ENCODE measurements at regions not wholly inside any gene's neighbourhood (a gene's known extent, or its start where the extent isn't known, plus 50 kb on each side); places are given as distances from the start of the nearest gene placed in this dataset.

DNA sequence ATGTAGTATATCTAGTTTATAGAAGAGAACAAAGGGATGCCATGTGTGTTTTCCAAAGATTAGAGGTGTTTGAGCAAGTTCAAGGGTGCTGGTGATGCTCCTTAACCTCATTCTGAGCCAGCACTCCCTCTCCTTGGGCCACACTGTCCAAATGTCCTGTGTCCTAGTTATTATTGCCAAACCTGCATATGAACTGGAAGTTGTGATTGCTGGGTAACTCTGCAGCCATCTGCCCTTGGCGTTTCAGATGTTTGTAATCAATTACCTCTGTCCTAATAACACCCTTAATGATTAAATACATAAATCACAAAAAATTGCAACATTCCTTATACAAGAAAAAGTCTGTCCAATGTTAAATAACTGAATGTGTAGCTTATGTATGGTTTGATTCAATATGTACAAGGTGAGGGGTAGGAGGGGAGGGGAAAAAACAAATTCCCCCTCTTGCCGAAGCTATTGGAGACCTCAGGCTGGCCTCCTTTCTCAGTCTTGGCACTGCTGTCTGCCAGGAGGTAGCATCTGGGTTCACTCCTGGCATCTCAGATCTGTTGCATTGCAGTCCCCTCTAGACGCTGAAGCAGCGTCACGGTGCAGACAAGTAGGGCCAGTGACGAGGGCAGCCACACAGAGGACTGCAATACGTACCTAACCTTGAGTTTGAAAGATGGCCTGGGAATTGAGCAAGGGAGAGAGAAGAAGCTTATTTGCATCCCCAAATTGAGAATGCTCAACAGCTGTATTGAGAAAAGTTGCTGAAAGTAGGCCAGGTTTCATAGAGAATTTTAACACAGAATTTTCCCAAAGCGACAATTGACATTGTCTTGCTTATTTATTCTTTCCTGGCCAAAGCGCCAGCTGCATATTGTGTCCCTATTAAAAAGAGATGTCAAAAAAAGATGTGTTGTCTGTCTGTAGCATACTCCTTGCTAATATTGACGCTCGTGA, 89.6 kb upstream of the ARHGAP32 start:
- no peaks in the 10 kb centered on the region for H3F3A ChIP-seq (ENCODE audit: control insufficient read depth, insufficient read depth)

DNA sequence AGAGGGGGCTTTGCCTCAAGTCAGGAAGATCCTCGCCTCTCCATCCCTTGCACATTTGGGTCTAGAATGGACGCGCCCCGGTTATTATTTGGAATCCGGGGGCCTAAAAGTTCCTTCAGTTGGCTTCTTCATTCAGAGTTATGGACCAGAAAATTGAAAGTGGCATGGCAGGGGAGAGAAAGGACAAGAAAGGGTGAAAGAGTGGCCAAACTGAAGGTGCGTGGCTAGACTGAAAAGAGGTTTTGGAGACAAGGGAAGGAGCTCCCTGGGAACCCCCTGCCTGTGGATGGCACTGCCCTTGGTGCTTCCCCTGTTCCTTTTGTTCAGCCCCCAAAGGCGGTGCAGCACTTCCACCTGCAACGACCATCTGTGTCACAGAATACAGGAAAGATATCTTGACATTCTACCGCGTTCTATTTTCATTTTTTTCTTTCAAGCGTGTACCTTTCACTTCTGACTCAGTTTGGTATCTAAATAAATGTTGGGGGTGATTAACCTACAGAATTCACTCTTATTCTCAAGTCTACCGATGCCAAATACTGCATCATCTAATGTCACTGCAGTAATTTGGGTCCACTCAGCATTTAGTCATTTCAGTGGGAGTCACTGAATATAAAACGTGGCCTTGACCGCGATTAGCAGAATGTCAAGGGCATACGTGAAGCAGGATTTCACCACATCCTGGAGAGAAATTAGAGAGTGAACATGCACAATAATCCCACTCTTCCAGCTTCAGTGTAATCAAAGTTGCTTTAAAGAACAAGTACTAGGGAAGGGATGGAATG, 88.1 kb upstream of the ARHGAP32 start:
- Histone ChIP-seq H3K79me2 (ENCODE audit: control insufficient read depth, low read length) (no peaks in the 10 kb centered on the region), H3K9me2 (replicated peaks; ENCODE audit: control insufficient read depth, low read length) (no peaks in the 10 kb centered on the region), H3K27ac (ENCODE audit: low read depth, low read length) (no peak overlapping the region), H3K4me1 (ENCODE audit: control insufficient read depth, low read length) (no peaks in the 10 kb centered on the region), H3K4me3 (ENCODE audit: low read length) (no peak overlapping the region), H3K4me2 (ENCODE audit: low read length) (no peak overlapping the region), H3K9me3 (ENCODE audit: control insufficient read depth, insufficient read depth, low read length) (no peaks in the 10 kb centered on the region), H4K20me1 (ENCODE audit: control insufficient read depth, insufficient read depth, low read depth, low read length) (no peaks in the 10 kb centered on the region), H3F3A (ENCODE audit: control insufficient read depth, insufficient read depth) (no peaks in the 10 kb centered on the region), H3K36me3 (ENCODE audit: control insufficient read depth, low read length) (no peaks in the 10 kb centered on the region), H3K27me3 (ENCODE audit: control insufficient read depth, low read length) (peaks cover 10% of the 10 kb centered on the region)
- no peak for TF ChIP-seq CTCF (IDR thresholded peaks at IDR 0.05; ENCODE audit: low read depth, low read length, poor library complexity, severe bottlenecking)
- TF ChIP-seq EZH2phosphoT487 (IDR thresholded peaks at IDR 0.05; ENCODE audit: borderline replicate concordance, low read length), result no peak

More for the DNA sequence above, 89.6 kb upstream of the ARHGAP32 start:
- no peaks in the 10 kb centered on the region for H3K9me3 ChIP-seq (ENCODE audit: control insufficient read depth, insufficient read depth, low read length)
- no peaks in the 10 kb centered on the region for H3K36me3 ChIP-seq (ENCODE audit: control insufficient read depth, low read length)
- no peaks in the 10 kb centered on the region for H3K4me1 ChIP-seq (ENCODE audit: control insufficient read depth, low read length)
- no peaks in the 10 kb centered on the region for H4K20me1 ChIP-seq (ENCODE audit: control insufficient read depth, insufficient read depth, low read depth, low read length)
- H3K27me3 ChIP-seq (ENCODE audit: control insufficient read depth, low read length), result peaks cover 10% of the 10 kb centered on the region
- no peak for TF ChIP-seq CTCF (IDR thresholded peaks at IDR 0.05; ENCODE audit: low read depth, low read length, poor library complexity, severe bottlenecking)
- H3K9me2 ChIP-seq (replicated peaks; ENCODE audit: control insufficient read depth, low read length), result no peaks in the 10 kb centered on the region
- no peaks in the 10 kb centered on the region for H3K79me2 ChIP-seq (ENCODE audit: control insufficient read depth, low read length)
- no peak overlapping the region for H3K4me2 ChIP-seq (ENCODE audit: low read length)
- no peak overlapping the region for H3K4me3 ChIP-seq (ENCODE audit: low read length)
- no peak overlapping the region for H3K27ac ChIP-seq (ENCODE audit: low read depth, low read length)

DNA sequence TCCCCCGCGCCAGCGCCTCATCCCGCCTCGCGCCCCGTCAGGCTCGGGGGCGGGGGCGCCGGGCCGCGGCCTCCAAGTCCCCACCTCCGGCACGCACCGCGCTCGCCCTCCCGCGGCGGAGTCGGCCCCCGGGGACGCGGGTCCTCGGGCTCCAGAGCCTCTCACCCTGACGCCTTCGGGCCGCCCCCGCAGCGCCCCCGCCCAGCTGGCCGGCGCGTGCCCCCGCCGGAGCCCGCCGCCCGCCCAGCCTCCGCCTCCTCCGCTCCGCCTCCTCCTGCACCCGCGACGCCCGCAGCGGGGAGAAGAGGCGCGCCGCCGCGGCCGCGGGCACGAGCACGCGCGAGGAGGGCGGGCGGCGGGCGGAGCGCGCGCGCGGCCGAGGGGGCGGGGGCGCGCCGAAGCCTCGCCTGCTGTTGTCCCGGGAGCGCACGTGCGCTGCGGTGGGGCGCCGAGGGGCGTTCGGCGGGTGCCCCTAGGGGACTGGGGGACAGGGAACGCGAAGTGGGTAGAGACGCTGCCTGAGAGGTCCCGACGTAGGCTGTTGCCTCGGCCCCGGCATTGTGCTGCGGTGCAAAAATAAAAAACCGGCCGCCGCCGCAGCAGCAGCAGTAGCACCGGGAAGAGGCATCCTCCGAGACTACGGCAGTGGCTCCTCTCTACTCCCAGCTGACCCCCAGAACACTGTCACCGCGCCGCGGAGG, 87.4 kb upstream of the ARHGAP32 start:
- Histone ChIP-seq H3K9me3 (ENCODE audit: control insufficient read depth, insufficient read depth, low read length) (no peaks in the 10 kb centered on the region), H3K27ac (ENCODE audit: low read depth, low read length) (no peak overlapping the region), H3K4me1 (ENCODE audit: control insufficient read depth, low read length) (no peaks in the 10 kb centered on the region), H3K36me3 (ENCODE audit: control insufficient read depth, low read length) (no peaks in the 10 kb centered on the region), H3F3A (ENCODE audit: control insufficient read depth, insufficient read depth) (no peaks in the 10 kb centered on the region), H3K4me3 (ENCODE audit: low read length) (no peak overlapping the region), H3K27me3 (ENCODE audit: control insufficient read depth, low read length) (peaks cover 10% of the 10 kb centered on the region), H4K20me1 (ENCODE audit: control insufficient read depth, insufficient read depth, low read depth, low read length) (no peaks in the 10 kb centered on the region), H3K79me2 (ENCODE audit: control insufficient read depth, low read length) (no peaks in the 10 kb centered on the region), H3K9me2 (replicated peaks; ENCODE audit: control insufficient read depth, low read length) (no peaks in the 10 kb centered on the region), H3K4me2 (ENCODE audit: low read length) (no peak overlapping the region)
- TF ChIP-seq CTCF (IDR thresholded peaks at IDR 0.05; ENCODE audit: low read depth, low read length, poor library complexity, severe bottlenecking) (no peak), EZH2phosphoT487 (IDR thresholded peaks at IDR 0.05; ENCODE audit: borderline replicate concordance, low read length) (no peak)
